Lung (tissue), 11 donors: ENCODE measurements at regions not wholly inside any gene's neighbourhood (a gene's known extent, or its start where the extent isn't known, plus 50 kb on each side); places are given as distances from the start of the nearest gene placed in this dataset.
"Not testable (repeated sequence)": the region's sequence is repeated elsewhere in the genome, so short reads cannot be mapped to it uniquely, and the experiment has no call there.

Experiments
- ATAC-seq: fragments of 200-7000 bp; cut with Tn5 transposase; one replicate; pipeline ENCODE4 v1.9.1; 2020; ENCODE audit warnings: moderate number of reproducible peaks; ENCODE audit not compliant: insufficient read depth, low FRiP score
- DNase-seq, 3 donors: peaks; one replicate each; pipeline ENCODE4 v3.0.0-alpha.2; 2013 to 2017
- H3K27ac ChIP-seq, 2 donors: one replicate each; pipeline ENCODE4 v1.5.1; 2013; ENCODE audit warnings: mild to moderate bottlenecking in 2 of 2, moderate library complexity in 2 of 2, control low read depth in 1 of 2, inconsistent platforms in 1 of 2, low read depth in 1 of 2, low read length in 1 of 2
- H3K27me3 ChIP-seq, 3 donors: one replicate each; pipeline ENCODE4 v1.5.1; 2013; ENCODE audit warnings: low read length in 2 of 3; ENCODE audit not compliant: control insufficient read depth in 3 of 3, insufficient read depth in 3 of 3
- H3K36me3 ChIP-seq, 4 donors: one replicate each; pipeline ENCODE4 v1.5.1; 2013; ENCODE audit warnings: low read length in 4 of 4, mild to moderate bottlenecking in 1 of 4, moderate library complexity in 1 of 4; ENCODE audit not compliant: control insufficient read depth in 4 of 4, insufficient read depth in 4 of 4
- H3K4me1 ChIP-seq, 5 donors: one replicate each; pipeline ENCODE4 v1.5.1; 2013; ENCODE audit warnings: low read length in 5 of 5, mild to moderate bottlenecking in 2 of 5, moderate library complexity in 1 of 5; ENCODE audit not compliant: control insufficient read depth in 5 of 5, insufficient read depth in 5 of 5
- H3K4me3 ChIP-seq: one replicate; pipeline ENCODE4 v1.5.1; 2013; ENCODE audit warnings: mild to moderate bottlenecking, control low read depth, moderate library complexity
- H3K9ac ChIP-seq, 2 donors: one replicate each; pipeline ENCODE4 v1.5.1; 2013; ENCODE audit warnings: low read length in 2 of 2, control low read depth in 1 of 2; ENCODE audit not compliant: insufficient read depth in 1 of 2
- H3K9me3 ChIP-seq, 4 donors: one replicate each; pipeline ENCODE4 v1.5.1; 2013; ENCODE audit warnings: low read length in 3 of 4, mild to moderate bottlenecking in 1 of 4, moderate library complexity in 1 of 4; ENCODE audit not compliant: control insufficient read depth in 4 of 4, insufficient read depth in 3 of 4
- CTCF ChIP-seq: IDR thresholded peaks from 2 replicates; pipeline ENCODE4 v1.5.1; 2012; ENCODE audit warnings: mild to moderate bottlenecking; ENCODE audit errors: control extremely low read depth, extremely low read depth
- WGBS, 2 donors: extraction: QIAGEN DNeasy Blood & Tissue Kit; methylation state at CpG; one replicate each; pipeline ENCODE4 v1.1.7; 2013; 5-methylcytosine and 5-hydroxymethylcytosine counted together
- donor health status: control.
- donor health status: control.
- donor health status: Bipolar disorder and iron deficiency.
- donor health status: healthy.
- donor health status: DM: yes; HTN: yes; CAD: no.

GRCh38 chrY:7285388-7285787 lies 373.8 kb upstream of the AMELY start:
- 95% methylated on average over 2 of the region's 2 CpGs; no CpG with 5 or more reads in 1 of the 2 donors for WGBS, 2 donors
- H3K9me3 ChIP-seq = no peaks in the 10 kb centered on the region
- H3K4me3 ChIP-seq = no peak overlapping the region
- H3K27ac ChIP-seq = no peak overlapping the region
- peaks cover 0 to 3% (median 0%) of the 10 kb centered on the region in 4 donors for H3K36me3 ChIP-seq
- no peak overlapping the region for H3K9ac ChIP-seq
- TF ChIP-seq CTCF = no peak
- DNase-seq (no peak), ATAC-seq (no peak)
- H3K27me3 ChIP-seq = no peaks in the 10 kb centered on the region
- H3K4me1 ChIP-seq = no peaks in the 10 kb centered on the region

GRCh38 chrY:7283001-7283400 lies 371.4 kb upstream of the AMELY start:
- no peak for TF ChIP-seq CTCF
- DNase-seq (no peak), ATAC-seq (no peak)
- peaks cover 0 to 3% (median 0%) of the 10 kb centered on the region in 4 donors for H3K36me3 ChIP-seq
- no peak overlapping the region for H3K27ac ChIP-seq
- no peaks in the 10 kb centered on the region for H3K4me1 ChIP-seq
- no peak overlapping the region for H3K9ac ChIP-seq
- H3K9me3 ChIP-seq = no peaks in the 10 kb centered on the region
- H3K4me3 ChIP-seq = no peak overlapping the region
- no peaks in the 10 kb centered on the region for H3K27me3 ChIP-seq
- WGBS, 2 donors = 21% methylated on average over 6 of the region's 6 CpGs; no CpG with 5 or more reads in 1 of the 2 donors

- not testable (repeated sequence) for ATAC-seq, H3K9me3 ChIP-seq, H3K4me1 ChIP-seq, DNase-seq, H3K36me3 ChIP-seq, H3K4me3 ChIP-seq, H3K9ac ChIP-seq, H3K27me3 ChIP-seq
- peak overlapping the region in 1 of 2 donors; percentile 40 for H3K27ac ChIP-seq
- 75% methylated on average over 6 of the region's 8 CpGs; no CpG with 5 or more reads in 1 of the 2 donors for WGBS, 2 donors
Measured at GRCh38 chrY:7280151-7280740, 368.7 kb upstream of the AMELY start.

- no peaks in the 10 kb centered on the region for H3K36me3 ChIP-seq
- no peak for TF ChIP-seq CTCF
- WGBS, 2 donors = 25% methylated on average over 11 of the region's 11 CpGs; no CpG with 5 or more reads in 1 of the 2 donors
- no peak for ATAC-seq
- no peak overlapping the region for H3K9ac ChIP-seq
- no peak overlapping the region for H3K4me3 ChIP-seq
- peak overlapping the region in 1 of 2 donors; percentile 95 for H3K27ac ChIP-seq
- H3K9me3 ChIP-seq = no peaks in the 10 kb centered on the region
- no peak for DNase-seq
- no peaks in the 10 kb centered on the region for H3K27me3 ChIP-seq
- H3K4me1 ChIP-seq = no peaks in the 10 kb centered on the region
Measured at GRCh38 chrY:7275751-7276150, 364.2 kb upstream of the AMELY start.
